Femur (tissue), 1 donor: ENCODE measurements at regions not wholly inside any gene's neighbourhood (a gene's known extent, or its start where the extent isn't known, plus 50 kb on each side); places are given as distances from the start of the nearest gene placed in this dataset.

Experiments used
- DNase-seq: peaks from one replicate; pipeline ENCODE4 v3.0.0-alpha.2; 2017

DNA sequence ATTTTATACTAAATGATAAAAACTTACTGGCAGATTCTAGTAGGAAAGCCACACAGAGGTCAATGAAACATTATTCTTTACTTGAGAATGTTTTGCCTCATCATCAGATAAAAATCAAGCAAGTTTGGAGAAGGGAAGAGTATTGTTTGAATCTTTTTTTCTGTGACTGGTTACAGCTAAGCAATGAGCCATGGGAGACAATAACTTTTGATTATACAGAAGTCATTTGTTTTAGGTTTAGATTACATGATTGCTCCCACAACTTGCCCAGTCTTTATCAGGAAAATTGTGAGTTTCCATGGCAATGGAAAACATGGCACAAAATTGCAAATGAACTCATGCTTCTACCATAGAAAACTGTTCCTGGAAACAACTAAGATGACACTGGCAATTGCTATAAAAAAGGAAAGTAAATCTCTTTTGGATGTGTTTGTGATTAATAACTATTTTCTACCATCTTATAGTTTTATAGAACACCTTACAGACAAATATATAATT is 476.8 kb downstream of the MBD2 start:
- no peak for DNase-seq

DNA sequence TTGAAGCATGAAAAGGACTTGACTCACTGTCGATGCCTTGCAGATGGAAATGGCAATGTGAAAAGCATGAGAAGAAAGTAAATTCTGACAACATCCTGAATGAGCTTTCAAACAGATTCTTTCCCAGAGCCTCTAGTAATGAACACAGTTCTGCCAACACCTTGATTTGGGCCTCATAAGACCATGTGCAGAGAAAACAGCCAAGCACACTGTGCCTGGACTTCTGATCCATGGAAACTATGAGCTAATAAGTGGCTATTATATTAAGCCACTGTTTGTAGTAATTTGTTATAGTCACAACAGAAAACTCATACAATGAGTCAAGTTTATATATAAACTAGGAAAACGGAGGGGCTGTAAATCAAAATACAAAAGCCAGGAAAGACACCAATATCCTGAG is 477.3 kb downstream of the MBD2 start:
- no peak for DNase-seq

GRCh38 chr18:53745986-53746385 is 478.5 kb downstream of the MBD2 start:
- DNase-seq: no peak

- no peak for DNase-seq
Observed at GRCh38 chr18:53745224-53745967, 479.1 kb downstream of the MBD2 start.

GRCh38 chr18:53739700-53740099 is 484.8 kb downstream of the MBD2 start:
- DNase-seq: no peak

DNA sequence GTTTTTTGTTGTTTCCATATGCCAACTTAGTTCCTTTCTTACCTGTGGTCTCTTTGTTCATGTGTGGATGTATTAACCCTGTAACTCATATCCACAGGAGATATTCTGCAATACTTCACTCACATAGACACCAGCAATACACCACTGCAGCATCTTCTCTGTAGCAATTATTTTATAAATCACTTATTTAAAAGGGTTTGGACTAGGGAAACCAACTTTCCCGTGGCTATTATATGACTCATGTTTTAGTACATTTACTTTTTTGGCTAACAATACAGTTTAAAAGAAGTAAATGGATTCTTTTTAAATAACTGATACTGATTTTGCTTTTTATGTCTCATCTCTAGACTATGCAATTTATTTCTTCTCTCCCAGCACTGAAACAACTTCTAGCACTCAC is 488.9 kb downstream of the MBD2 start:
- DNase-seq: no peak

DNA sequence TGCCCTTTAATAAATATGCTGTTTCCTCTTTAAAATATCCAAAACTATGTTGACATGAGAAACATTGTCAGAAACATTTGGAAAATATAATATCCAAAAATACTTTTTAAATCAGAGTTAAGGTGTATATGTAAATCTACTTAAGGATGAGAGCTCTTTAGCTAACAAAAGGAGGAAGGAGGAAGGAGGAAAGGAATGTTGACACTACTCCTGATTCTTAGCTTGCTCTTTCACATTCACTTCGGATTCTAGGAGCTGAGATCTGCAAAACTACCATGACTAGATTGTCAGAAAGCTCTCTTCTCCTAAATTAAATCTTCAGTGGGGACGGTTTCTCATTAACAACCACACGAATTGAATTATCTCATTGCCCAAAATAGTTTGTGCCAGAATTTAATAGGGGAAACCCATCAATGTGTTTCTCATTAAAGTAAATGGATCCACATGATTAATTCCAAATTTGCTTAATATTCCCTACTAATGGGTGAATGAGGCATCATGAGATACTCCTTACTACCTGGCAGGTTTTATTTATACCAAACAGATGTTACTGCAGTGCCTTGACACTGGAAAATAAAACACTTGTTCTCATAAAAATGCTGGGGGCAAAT is 509.1 kb downstream of the MBD2 start:
- DNase-seq: no peak

DNA sequence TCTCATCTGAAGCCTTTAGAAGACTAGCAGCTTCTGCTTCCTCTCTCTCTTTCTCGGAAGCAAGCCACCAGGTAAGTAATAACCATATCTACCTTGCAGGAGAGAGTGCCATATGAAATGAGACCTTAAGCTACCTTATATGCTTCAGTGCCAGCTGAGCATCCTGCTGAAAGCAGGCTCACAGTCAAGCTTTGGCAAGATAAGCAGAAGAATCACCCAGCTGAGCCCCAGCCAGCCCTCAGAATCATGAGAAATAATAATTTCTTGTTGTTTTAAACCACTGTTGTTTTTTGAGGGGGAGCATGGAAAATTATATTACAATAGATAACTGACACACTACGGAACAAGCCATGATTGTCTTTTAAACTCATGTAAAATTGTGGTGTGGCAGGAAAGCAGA is 514.4 kb downstream of the MBD2 start:
- no peak for DNase-seq

- DNase-seq: no peak
Observed at GRCh38 chr18:53702480-53702879, 522.0 kb downstream of the MBD2 start.

DNA sequence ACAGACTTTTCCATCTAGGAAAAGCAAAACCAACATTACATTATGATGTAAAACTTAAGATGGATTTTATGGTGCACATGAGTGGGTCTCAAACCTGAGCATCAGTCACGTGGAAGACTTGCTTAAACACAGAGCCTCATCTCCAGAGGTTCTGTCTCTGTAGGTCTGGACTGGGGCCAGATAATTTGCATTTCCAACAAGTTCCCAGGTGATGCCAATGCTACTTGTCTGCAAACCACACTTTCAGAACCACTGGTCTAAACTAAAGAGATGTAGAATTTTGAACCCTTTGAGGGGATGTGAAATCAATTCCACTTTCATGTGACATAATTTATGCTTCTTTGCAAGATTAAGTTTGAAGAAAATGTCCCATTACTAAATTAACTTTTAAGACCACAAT is 522.8 kb downstream of the MBD2 start:
- DNase-seq: no peak

- DNase-seq: peak; percentile 19
Observed at GRCh38 chr18:53698907-53699306, 525.6 kb downstream of the MBD2 start.

DNA sequence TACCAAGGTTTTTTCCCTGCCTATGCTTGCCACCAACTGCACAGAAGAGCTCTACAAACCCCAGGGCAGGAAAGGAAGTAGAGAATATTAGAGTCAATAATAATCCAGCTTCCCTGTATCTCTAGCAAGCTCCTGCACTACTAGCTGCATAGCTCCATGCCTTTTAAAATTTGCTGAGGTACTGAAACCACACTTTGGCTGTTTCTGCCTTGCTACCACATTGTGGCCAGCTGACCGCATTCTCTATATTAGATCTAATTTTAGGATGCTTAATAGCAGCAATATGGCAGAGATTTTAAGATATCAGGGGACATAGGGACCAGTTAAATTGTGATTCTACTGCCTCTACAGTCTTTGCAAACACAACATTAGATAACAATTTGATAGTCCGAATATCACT is 534.6 kb downstream of the MBD2 start:
- no peak for DNase-seq

GRCh38 chr18:53686965-53687364 is 537.5 kb downstream of the MBD2 start:
- DNase-seq: no peak

- no peak for DNase-seq
Observed at GRCh38 chr18:53682796-53683195, 541.7 kb downstream of the MBD2 start.

DNA sequence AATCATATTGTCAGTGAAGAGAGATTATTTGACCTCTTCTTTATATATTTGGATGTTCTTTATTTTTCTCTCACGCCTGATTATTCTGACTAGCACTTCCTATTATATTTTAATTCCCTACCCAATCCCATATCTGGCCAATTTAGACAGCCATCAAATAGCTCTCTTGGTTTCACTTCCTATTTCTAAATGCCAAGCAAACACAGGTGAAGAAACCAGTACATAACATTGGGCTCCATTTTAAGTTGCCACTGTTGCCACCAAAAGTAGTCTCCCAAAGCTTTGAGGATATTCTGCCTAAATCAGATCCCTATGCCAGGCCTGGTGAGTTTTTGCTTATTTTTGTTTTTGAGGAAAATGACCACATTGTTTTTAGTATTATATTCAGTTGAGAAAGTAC is 547.0 kb downstream of the MBD2 start:
- DNase-seq: no peak

GRCh38 chr18:53665701-53666100 is 558.8 kb downstream of the MBD2 start:
- no peak for DNase-seq

DNA sequence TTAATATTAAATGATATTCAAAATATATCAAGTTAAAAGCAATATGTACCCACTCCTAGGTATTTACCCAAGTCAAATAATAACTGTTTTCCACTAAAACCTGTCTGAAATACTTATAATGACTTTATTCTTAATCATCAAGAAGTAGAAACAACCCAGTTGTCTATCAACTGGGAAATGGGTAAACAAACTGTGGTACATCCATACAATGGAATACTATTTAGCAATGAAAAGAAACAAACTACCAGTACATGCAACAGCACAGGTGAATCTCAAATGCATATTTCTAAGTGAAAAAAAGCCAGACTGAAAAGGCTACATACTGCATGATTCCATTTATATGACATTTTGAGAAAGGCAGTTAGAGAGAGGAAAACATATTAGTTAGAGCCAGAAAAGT is 559.9 kb downstream of the MBD2 start:
- DNase-seq: no peak

- no peak for DNase-seq
Observed at GRCh38 chr18:53660306-53660705, 564.2 kb downstream of the MBD2 start.

DNA sequence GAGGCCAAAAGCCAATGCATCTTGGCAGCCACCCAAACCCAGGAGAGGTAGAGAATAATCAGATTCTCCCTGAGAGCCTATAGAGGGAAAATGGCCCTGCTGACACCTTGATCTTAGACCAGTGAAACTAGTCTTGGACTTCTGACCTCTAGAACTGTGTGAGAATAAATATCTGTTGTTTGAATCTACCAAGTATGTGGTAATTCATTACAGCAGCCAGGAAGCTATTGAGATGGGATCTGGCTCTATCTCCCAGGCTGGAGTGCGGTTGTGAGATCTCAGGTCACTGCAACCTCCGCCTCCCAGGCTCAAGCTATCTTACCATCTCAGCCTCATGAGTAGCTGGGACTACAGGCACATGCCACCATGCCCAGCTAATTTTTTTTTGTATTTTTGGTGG is 567.2 kb downstream of the MBD2 start:
- no peak for DNase-seq

- no peak for DNase-seq
Observed at GRCh38 chr18:53649621-53650020, 574.8 kb downstream of the MBD2 start.

- DNase-seq: no peak
Observed at GRCh38 chr18:53644799-53645471, 579.5 kb downstream of the MBD2 start.

DNA sequence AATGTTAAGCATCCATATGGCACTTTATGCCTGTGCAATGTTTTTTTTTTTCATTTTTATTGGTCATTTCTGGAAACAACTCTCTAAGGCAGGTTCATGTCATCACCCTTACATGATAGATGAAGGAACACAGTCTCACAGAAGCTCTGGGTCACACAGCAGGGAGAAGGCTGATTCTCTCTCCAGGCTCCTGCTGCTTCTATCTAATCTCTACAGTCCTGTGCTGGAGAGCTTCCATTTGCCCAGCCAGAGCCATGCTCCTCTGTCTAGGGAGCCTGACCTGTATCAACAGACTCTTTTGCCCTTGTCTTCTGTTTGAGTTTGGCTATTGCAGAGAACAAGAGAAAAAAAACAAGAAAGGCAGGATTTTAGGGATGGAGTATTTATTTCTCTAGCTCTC is 584.8 kb downstream of the MBD2 start:
- DNase-seq: no peak

DNA sequence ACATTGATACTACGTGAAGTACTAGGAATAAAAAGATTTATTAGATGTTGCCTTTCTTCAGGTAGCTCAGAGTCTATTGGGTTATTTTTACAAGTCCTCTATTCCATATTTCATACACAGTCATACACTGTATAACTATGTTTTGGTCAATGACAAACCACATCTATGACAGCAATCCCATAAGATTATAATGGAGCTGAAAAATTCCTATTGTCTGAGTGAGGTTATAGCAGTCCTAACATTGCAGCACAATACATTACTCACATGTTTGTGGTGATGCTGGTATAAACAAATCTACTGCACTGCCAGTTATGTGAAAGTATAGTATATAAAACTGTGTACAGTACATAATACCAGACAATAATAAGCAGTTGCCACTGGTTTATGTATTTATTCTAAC is 595.1 kb downstream of the MBD2 start:
- no peak for DNase-seq

- DNase-seq: no peak
Observed at GRCh38 chr18:53625997-53626599, 598.4 kb downstream of the MBD2 start.
